Hindlimb muscle (tissue), 1 donor: ENCODE measurements at regions not wholly inside any gene's neighbourhood (a gene's known extent, or its start where the extent isn't known, plus 50 kb on each side); places are given as distances from the start of the nearest gene placed in this dataset.

Source experiments
- DNase-seq: peaks from one replicate; pipeline ENCODE4 v3.0.0-alpha.2; 2013

GRCh38 chr12:27382924-27383323 lies 50.3 kb downstream of the BMAL2 start:
- DNase-seq, result no peak

GRCh38 chr12:27383429-27384260 lies 51.0 kb downstream of the BMAL2 start:
- DNase-seq, result peak; percentile 27

GRCh38 chr12:27384261-27384590 lies 51.6 kb downstream of the BMAL2 start:
- DNase-seq, result no peak

- no peak for DNase-seq
Observed at GRCh38 chr12:27385766-27386564, 53.3 kb downstream of the BMAL2 start.

- no peak for DNase-seq
Observed at GRCh38 chr12:27387473-27387872, 54.8 kb downstream of the BMAL2 start.

- DNase-seq, result no peak
Observed at GRCh38 chr12:27388650-27389049, 56.0 kb downstream of the BMAL2 start.

- no peak for DNase-seq
Observed at GRCh38 chr12:27394676-27395075, 51.9 kb upstream of the SMCO2 start.

GRCh38 chr12:27396216-27396815 lies 50.2 kb upstream of the SMCO2 start:
- DNase-seq, result no peak
